PFSK-1 (cell line): ENCODE measurements at regions not wholly inside any gene's neighbourhood (a gene's known extent, or its start where the extent isn't known, plus 50 kb on each side); places are given as distances from the start of the nearest gene placed in this dataset.

Experiments
- FOXP2 ChIP-seq: optimal IDR thresholded peaks from 2 replicates; pipeline ENCODE3; 2011; ENCODE audit warnings: borderline replicate concordance, control low read depth, inconsistent platforms; ENCODE audit not compliant: insufficient read depth; ENCODE audit errors: extremely low read length, extremely low read depth
- POLR2AphosphoS5 ChIP-seq: IDR thresholded peaks from 2 replicates; pipeline ENCODE4 v1.6.1; 2012; ENCODE audit warnings: low read depth, mild to moderate bottlenecking, control low read depth, low read length, moderate library complexity
- SIN3A ChIP-seq: IDR thresholded peaks from 2 replicates; pipeline ENCODE4 v1.6.1; 2012; ENCODE audit warnings: mild to moderate bottlenecking, low read length, moderate library complexity, borderline replicate concordance; ENCODE audit not compliant: insufficient read depth
- TAF1 ChIP-seq: IDR thresholded peaks from 2 replicates; pipeline ENCODE4 v1.6.1; 2012; ENCODE audit warnings: low read length, control low read depth, borderline replicate concordance; ENCODE audit not compliant: insufficient read depth
- TF ChIP-seq, protein P1 (sequence below), 2 experiments: IDR thresholded peaks; 2 replicates each; pipeline versions ENCODE4 v1.6.1 to v1.8.0; 2011 to 2012; ENCODE audit warnings: low read depth in 2 of 2, low read length in 2 of 2, control low read depth in 1 of 2, inconsistent platforms in 1 of 2, mild to moderate bottlenecking in 1 of 2, moderate library complexity in 1 of 2; ENCODE audit not compliant: insufficient read depth in 1 of 2

- no peak for TF ChIP-seq POLR2AphosphoS5
- TF ChIP-seq FOXP2: no peak
- TF ChIP-seq SIN3A: no peak
- TF ChIP-seq, protein P1, sequence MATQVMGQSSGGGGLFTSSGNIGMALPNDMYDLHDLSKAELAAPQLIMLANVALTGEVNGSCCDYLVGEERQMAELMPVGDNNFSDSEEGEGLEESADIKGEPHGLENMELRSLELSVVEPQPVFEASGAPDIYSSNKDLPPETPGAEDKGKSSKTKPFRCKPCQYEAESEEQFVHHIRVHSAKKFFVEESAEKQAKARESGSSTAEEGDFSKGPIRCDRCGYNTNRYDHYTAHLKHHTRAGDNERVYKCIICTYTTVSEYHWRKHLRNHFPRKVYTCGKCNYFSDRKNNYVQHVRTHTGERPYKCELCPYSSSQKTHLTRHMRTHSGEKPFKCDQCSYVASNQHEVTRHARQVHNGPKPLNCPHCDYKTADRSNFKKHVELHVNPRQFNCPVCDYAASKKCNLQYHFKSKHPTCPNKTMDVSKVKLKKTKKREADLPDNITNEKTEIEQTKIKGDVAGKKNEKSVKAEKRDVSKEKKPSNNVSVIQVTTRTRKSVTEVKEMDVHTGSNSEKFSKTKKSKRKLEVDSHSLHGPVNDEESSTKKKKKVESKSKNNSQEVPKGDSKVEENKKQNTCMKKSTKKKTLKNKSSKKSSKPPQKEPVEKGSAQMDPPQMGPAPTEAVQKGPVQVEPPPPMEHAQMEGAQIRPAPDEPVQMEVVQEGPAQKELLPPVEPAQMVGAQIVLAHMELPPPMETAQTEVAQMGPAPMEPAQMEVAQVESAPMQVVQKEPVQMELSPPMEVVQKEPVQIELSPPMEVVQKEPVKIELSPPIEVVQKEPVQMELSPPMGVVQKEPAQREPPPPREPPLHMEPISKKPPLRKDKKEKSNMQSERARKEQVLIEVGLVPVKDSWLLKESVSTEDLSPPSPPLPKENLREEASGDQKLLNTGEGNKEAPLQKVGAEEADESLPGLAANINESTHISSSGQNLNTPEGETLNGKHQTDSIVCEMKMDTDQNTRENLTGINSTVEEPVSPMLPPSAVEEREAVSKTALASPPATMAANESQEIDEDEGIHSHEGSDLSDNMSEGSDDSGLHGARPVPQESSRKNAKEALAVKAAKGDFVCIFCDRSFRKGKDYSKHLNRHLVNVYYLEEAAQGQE (IDR thresholded peaks at IDR 0.05; ENCODE audit: insufficient read depth in 1 of 2, low read depth in 2 of 2, low read length in 2 of 2): no peak
- no peak for TF ChIP-seq TAF1
Measured at GRCh38 chr1:88608139-88608943, 75.7 kb upstream of the PKN2 start.

- TF ChIP-seq POLR2AphosphoS5: no peak
- no peak for TF ChIP-seq SIN3A
- TF ChIP-seq TAF1: no peak
- no peak for TF ChIP-seq FOXP2
- TF ChIP-seq, protein P1 (IDR thresholded peaks at IDR 0.05; ENCODE audit: insufficient read depth in 1 of 2, low read depth in 2 of 2, low read length in 2 of 2): 0 out of 4 replicates have a peak, but pooled peaks of 1 of the 2 experiments have one; percentile 60
Measured at GRCh38 chr1:88609051-88609450, 75.0 kb upstream of the PKN2 start.

GRCh38 chr1:88610687-88611086, 73.4 kb upstream of the PKN2 start:
- TF ChIP-seq FOXP2 (no peak), SIN3A (no peak), TAF1 (no peak), POLR2AphosphoS5 (no peak)
- TF ChIP-seq, protein P1 (IDR thresholded peaks at IDR 0.05; ENCODE audit: insufficient read depth in 1 of 2, low read depth in 2 of 2, low read length in 2 of 2): no peak

- TF ChIP-seq FOXP2: no peak
- no peak for TF ChIP-seq TAF1
- no peak for TF ChIP-seq POLR2AphosphoS5
- TF ChIP-seq SIN3A: no peak
- TF ChIP-seq, protein P1 (IDR thresholded peaks at IDR 0.05; ENCODE audit: insufficient read depth in 1 of 2, low read depth in 2 of 2, low read length in 2 of 2): no peak
Measured at GRCh38 chr1:88612292-88612691, 71.8 kb upstream of the PKN2 start.
